OCI-LY7 (cell line): ENCODE measurements at regions not wholly inside any gene's neighbourhood (a gene's known extent, or its start where the extent isn't known, plus 50 kb on each side); places are given as distances from the start of the nearest gene placed in this dataset.

ENCODE experiments used
- BruUV-seq: library from RNA; stranded (reverse); fragments of 400-500 nt; replicated peaks from 2 replicates; lab custom pipeline; 2021; lab: Mats Ljungman, UMichigan
- CTCF ChIA-PET: fragments of 300-600 bp; sonication (Branson Sonifier 250); formaldehyde crosslinking; loops from one replicate; lab custom pipeline; 2022; ENCODE audit warnings: antibody characterized with exemption; ENCODE audit not compliant: unreplicated experiment; lab: Charles Lee
- POLR2A ChIA-PET: fragments of 300-600 bp; sonication (Branson Sonifier 250); formaldehyde crosslinking; loops from one replicate; lab custom pipeline; 2022; ENCODE audit warnings: antibody characterized with exemption; lab: Charles Lee
- DNase-seq: peaks from one replicate; pipeline ENCODE4 v3.0.0-alpha.2; 2015; ENCODE audit warnings: low spot score
- H2AFZ ChIP-seq: fragments of 200-600 bp; sonication (generic), shearing (Covaris generic); 2 replicates; pipeline ENCODE4 v1.6.1; 2014; ENCODE audit warnings: mild to moderate bottlenecking, antibody characterized with exemption, low read length, moderate library complexity
- H3K27ac ChIP-seq: fragments of 200-600 bp; sonication (generic); 2 replicates; pipeline ENCODE4 v1.5.1; 2014; ENCODE audit warnings: mixed run types, low read depth, mild to moderate bottlenecking, moderate library complexity, low read length, inconsistent platforms; ENCODE audit not compliant: poor library complexity, severe bottlenecking
- H3K36me3 ChIP-seq: fragments of 200-600 bp; sonication (generic); 2 replicates; pipeline ENCODE4 v1.6.1; 2014; ENCODE audit warnings: mild to moderate bottlenecking, antibody characterized with exemption, low read length, moderate library complexity, mixed read lengths; ENCODE audit not compliant: insufficient read depth
- H3K4me1 ChIP-seq: fragments of 200-600 bp; sonication (generic); 2 replicates; pipeline ENCODE4 v1.5.1; 2014; ENCODE audit warnings: mild to moderate bottlenecking, low read length; ENCODE audit not compliant: insufficient read depth, poor library complexity, severe bottlenecking
- H3K4me2 ChIP-seq: fragments of 200-600 bp; sonication (generic); 2 replicates; pipeline ENCODE4 v1.6.1; 2014; ENCODE audit warnings: mild to moderate bottlenecking, low read length
- H3K4me3 ChIP-seq: fragments of 200-600 bp; sonication (generic); 2 replicates; pipeline ENCODE4 v1.5.1; 2014; ENCODE audit warnings: mild to moderate bottlenecking, low read depth, low read length; ENCODE audit not compliant: poor library complexity, severe bottlenecking
- H3K79me2 ChIP-seq: fragments of 200-600 bp; sonication (generic); 2 replicates; pipeline ENCODE4 v1.6.1; 2016; ENCODE audit warnings: low read depth, mild to moderate bottlenecking, low read length, moderate library complexity, mixed read lengths; ENCODE audit not compliant: insufficient read depth
- H3K9me2 ChIP-seq: fragments of 200-600 bp; sonication (generic); 2 replicates; pipeline ENCODE4 v1.6.1; 2016; ENCODE audit warnings: mild to moderate bottlenecking, low read length, mixed read lengths; ENCODE audit not compliant: insufficient read depth
- H3K9me3 ChIP-seq: fragments of 200-600 bp; sonication (generic); 2 replicates; pipeline ENCODE4 v1.6.1; 2014; ENCODE audit warnings: mild to moderate bottlenecking, mixed run types, low read length, mixed read lengths
- H4K20me1 ChIP-seq: fragments of 200-600 bp; sonication (generic); 2 replicates; pipeline ENCODE4 v1.6.1; 2014; ENCODE audit warnings: mild to moderate bottlenecking, antibody characterized with exemption, low read length, moderate library complexity, mixed read lengths; ENCODE audit not compliant: insufficient read depth
- EZH2phosphoT487 ChIP-seq: fragments of 200-600 bp; sonication (generic); IDR thresholded peaks from 2 replicates; pipeline ENCODE4 v1.6.1; 2018; ENCODE audit warnings: low read depth, borderline replicate concordance, mild to moderate bottlenecking, mixed run types, antibody characterized with exemption, low read length, moderate library complexity, mixed read lengths
- intact Hi-C: fragments of 100-400 bp; cut with micrococcal nuclease; formaldehyde crosslinking; loops from one replicate; pipeline ENCODE4 v1.10.0; 2022; ENCODE audit not compliant: unreplicated experiment
- TF ChIP-seq, protein P1 (sequence below): fragments of 200-600 bp; sonication (generic); conservative IDR thresholded peaks from 2 replicates; pipeline ENCODE4 v1.5.1; 2014; ENCODE audit warnings: mild to moderate bottlenecking, antibody characterized with exemption, low read length, moderate library complexity, mixed read lengths

- intact Hi-C loops = no loop called here
- CTCF ChIA-PET = no interaction called here
These were observed 305.2 kb downstream of the RAB38 start for GRCh38 chr11:87870086-87870485.

GRCh38 chr11:87866951-87867350 is 308.3 kb downstream of the RAB38 start:
- no TSS peak for BruUV-seq
- intact Hi-C loops = no loop called here
- H3K27ac ChIP-seq = no peak overlapping the region

More at GRCh38 chr11:87870086-87870485, 305.2 kb downstream of the RAB38 start:
- Histone ChIP-seq H4K20me1 (no peaks in the 10 kb centered on the region), H3K4me1 (no peaks in the 10 kb centered on the region), H3K9me3 (no peaks in the 10 kb centered on the region), H3K4me3 (no peak overlapping the region), H3K4me2 (no peak overlapping the region), H3K9me2 (no peaks in the 10 kb centered on the region), H2AFZ (no peak overlapping the region), H3K79me2 (no peaks in the 10 kb centered on the region), H3K27ac (no peak overlapping the region), H3K36me3 (no peaks in the 10 kb centered on the region)
- DNase-seq = no peak
- BruUV-seq = no TSS peak
- TF ChIP-seq, protein P1, sequence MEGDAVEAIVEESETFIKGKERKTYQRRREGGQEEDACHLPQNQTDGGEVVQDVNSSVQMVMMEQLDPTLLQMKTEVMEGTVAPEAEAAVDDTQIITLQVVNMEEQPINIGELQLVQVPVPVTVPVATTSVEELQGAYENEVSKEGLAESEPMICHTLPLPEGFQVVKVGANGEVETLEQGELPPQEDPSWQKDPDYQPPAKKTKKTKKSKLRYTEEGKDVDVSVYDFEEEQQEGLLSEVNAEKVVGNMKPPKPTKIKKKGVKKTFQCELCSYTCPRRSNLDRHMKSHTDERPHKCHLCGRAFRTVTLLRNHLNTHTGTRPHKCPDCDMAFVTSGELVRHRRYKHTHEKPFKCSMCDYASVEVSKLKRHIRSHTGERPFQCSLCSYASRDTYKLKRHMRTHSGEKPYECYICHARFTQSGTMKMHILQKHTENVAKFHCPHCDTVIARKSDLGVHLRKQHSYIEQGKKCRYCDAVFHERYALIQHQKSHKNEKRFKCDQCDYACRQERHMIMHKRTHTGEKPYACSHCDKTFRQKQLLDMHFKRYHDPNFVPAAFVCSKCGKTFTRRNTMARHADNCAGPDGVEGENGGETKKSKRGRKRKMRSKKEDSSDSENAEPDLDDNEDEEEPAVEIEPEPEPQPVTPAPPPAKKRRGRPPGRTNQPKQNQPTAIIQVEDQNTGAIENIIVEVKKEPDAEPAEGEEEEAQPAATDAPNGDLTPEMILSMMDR = no peak
- TF ChIP-seq EZH2phosphoT487 = no peak
- POLR2A ChIA-PET = no interaction called here

GRCh38 chr11:87861030-87861429 is 314.2 kb downstream of the RAB38 start:
- no peak overlapping the region for H3K4me3 ChIP-seq
- H3K27ac ChIP-seq = no peak overlapping the region
- no TSS peak for BruUV-seq
- CTCF ChIA-PET = no interaction called here
- no peaks in the 10 kb centered on the region for H3K9me3 ChIP-seq
- no peaks in the 10 kb centered on the region for H3K79me2 ChIP-seq
- intact Hi-C loops = no loop called here
- DNase-seq = no peak
- no peak overlapping the region for H2AFZ ChIP-seq
- H3K36me3 ChIP-seq = no peaks in the 10 kb centered on the region
- H3K4me2 ChIP-seq = no peak overlapping the region
- H4K20me1 ChIP-seq = no peaks in the 10 kb centered on the region
- H3K4me1 ChIP-seq = no peaks in the 10 kb centered on the region
- POLR2A ChIA-PET = no interaction called here
- no peaks in the 10 kb centered on the region for H3K9me2 ChIP-seq
- no peak for TF ChIP-seq EZH2phosphoT487
- TF ChIP-seq, protein P1 = no peak

More at GRCh38 chr11:87866951-87867350, 308.3 kb downstream of the RAB38 start:
- ChIA-PET CTCF (no interaction called here), POLR2A (interaction anchor here (0.9 kb wide), 1 partner anchor 105 kb away, joined by 3 read pairs; no protein-coding TSS in a partner anchor)
- TF ChIP-seq, protein P1 = no peak
- TF ChIP-seq EZH2phosphoT487 = no peak
- Histone ChIP-seq H3K4me3 (no peak overlapping the region), H2AFZ (no peak overlapping the region), H3K36me3 (no peaks in the 10 kb centered on the region), H3K4me1 (no peaks in the 10 kb centered on the region), H3K79me2 (no peaks in the 10 kb centered on the region), H4K20me1 (no peaks in the 10 kb centered on the region), H3K4me2 (no peak overlapping the region), H3K9me2 (no peaks in the 10 kb centered on the region), H3K9me3 (no peaks in the 10 kb centered on the region)
- DNase-seq = no peak
